Ureter (tissue), 1 donor: ENCODE measurements at regions not wholly inside any gene's neighbourhood (a gene's known extent, or its start where the extent isn't known, plus 50 kb on each side); places are given as distances from the start of the nearest gene placed in this dataset.

Source experiments
- DNase-seq: peaks from one replicate; pipeline ENCODE4 v3.0.0-alpha.2; 2020; ENCODE audit warnings: low spot score
- donor health status: DM: yes; HTN: yes; CAD: no.

DNA sequence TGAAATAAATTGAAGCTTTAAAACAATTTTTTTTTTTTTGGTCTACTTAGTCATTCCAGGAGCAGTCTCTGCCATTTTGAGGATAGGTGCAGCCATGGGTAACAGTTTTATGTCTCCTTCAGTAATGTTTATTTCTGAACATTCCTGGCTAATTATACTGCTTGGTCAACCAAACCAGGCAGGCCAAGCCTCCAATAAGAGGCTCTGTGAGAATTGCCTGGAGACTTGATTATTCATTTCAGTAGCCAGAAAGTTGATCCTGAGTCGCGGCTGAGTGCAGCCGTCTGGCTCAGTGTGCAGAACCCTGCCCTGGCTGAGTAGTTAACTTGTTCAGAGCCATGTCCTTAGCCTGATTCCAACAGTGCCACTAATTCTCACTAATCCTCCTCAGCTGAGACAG is 364.0 kb upstream of the FAT3 start:
- no peak for DNase-seq

DNA sequence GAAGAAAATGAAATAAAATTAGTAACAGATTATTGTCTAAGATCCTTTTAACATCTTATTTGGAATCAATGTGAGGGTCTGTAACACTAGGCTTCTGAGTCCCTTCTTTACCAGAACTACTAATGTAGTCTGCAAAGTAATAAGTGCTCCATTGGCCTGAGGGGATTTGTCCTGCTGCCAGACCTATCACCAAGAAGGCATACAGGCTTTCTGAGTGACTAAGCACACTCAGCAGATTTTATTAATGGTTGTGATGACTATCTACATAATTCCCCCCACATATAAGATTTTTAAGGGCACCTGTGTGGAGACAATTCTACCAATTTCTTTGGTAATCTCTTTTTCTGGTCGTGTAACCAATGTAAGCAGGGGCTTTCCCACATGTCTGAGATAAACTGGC is 365.0 kb upstream of the FAT3 start:
- no peak for DNase-seq

DNA sequence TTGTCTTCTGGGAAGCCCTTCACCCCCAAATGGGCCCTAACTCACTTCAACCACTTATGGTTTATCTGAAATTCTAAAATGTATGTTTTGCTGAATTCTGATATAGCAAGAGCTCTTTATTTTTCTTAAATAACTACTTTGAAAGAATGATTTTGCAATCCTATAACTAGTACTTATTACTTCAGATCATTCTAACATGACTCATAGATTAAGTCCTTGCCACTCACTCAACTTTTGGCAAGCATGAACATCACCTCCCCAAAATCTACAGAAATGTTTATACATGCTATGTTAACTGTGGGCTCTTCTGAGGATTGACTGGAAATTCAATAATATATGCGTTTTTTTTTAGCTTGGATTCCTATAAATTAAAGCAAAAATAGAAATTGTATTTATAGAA is 367.4 kb upstream of the FAT3 start:
- no peak for DNase-seq

DNA sequence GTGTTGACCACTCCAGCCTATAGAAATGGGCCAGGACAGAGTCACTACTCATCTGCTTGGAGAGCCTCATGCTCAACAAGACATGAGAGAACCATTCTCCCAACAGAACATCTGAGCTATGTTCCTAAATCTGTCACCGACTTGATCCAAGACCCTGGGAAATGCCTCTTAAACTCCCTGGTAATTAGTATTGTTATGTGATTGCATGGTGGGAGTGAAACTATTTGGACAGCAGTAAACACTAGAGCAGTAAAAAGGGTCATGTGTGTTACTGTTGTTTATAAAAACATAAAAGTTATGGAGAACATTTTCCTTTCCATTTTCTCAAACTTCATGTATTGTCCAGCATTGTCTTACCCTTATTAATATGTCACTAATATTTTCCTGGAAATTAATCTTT is 369.8 kb upstream of the FAT3 start:
- DNase-seq = no peak

DNA sequence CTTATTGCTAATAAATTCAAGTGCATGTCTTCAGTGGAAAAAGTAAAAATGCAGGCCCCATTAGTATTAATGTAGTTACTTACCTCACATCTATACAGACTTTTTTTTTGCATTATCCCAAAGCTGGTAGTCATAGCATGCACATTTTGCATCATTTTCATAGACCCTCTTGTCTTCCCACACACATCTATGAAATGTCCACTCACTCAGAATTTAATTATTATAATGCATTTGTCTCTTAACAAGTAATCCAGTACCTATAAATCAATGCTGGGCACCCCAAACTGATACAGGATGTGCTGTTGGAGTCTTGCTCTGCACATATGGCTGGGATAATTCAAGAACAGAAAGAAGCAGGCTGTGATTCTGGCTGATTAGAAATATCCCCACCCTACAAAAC is 370.4 kb upstream of the FAT3 start:
- DNase-seq = no peak

DNA sequence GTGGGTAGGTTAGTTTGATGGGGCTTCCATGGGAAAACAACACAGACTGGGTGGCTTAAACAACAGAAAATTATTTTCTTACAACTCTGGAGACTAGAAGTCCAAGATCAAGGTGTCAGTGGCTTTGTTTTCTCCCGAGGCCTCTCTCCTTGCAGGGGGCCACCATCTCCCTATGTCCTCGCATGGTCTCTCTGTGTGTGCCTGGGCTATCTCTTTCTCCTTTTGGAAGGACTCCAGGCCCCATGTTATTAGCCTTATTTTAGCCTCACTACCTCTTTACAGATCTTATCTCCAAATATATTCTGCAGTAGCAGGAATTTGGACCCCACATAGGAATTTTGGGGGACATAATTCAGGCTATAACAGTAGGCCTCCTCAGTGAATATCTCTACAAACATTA is 372.7 kb upstream of the FAT3 start:
- DNase-seq = no peak

DNA sequence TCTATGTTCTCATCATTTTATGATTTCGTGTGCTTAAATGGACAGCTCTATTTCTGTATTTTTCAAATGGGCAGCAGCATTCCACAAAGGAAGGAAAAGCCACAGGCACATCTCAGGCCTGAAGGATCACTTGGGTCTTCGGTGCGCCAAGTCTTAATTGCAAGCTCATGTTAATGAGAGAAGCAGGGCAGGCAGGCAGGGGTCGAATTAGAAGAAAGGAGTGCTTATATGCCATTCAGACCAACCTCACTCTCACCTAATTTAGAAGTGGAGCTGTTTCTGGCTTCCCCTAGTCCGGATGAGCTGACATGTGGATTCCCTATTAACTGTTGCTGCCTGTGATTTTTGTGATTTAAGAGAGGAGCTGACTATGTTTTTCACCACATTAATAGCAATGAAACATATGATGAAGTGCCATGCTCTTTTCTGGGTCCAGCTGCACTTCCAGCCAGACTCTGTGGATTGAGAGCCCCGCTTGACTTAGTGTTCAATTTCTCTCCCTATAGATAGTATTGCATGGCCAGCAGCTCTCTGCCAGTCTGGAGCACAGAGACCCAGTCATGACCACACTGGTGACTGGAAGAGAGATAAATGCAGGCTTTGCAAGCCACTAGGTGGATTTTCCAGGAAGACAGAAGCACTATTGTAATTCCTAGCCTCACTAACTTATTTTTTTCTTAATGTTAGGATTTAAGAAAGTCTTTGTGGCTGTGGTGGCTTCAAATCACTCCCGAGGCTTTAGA is 373.9 kb upstream of the FAT3 start:
- DNase-seq = no peak

DNA sequence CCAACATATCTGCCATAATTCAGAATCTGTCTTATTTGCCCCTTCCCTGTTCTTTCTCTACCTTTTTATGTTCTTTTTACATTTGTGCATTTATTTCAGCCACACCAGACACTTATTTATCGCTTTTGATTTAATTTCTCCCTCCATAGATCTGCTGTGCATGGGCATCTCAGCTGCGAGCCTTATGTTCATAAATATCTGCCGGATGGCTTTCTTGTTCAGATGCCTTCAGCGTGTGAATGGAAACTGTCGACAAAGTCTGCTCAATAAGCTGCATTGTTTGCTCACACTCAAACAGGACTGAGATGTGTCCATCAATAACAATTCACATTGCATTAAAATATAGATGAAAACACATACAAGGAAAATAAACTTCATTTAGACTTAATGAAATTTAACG is 374.6 kb upstream of the FAT3 start:
- no peak for DNase-seq

DNA sequence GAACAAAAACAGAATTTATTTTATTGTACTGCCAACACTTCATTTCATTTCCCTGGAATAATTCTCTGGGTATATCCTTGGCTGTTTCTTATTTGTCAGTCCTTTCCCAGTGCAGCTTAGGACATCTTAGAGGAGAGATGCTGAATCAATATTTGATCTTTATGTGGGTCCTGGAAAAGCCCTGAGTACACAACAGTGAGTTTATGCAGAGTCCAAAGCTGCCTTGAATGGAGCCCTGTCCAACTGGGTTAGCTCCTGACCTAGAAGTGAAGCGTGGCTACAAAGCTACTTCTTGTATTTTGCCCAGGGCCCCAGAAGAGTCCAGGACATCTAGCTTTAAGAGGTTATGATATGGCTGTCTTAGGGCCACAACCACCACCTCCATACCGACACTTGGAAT is 378.0 kb upstream of the FAT3 start:
- no peak for DNase-seq

DNA sequence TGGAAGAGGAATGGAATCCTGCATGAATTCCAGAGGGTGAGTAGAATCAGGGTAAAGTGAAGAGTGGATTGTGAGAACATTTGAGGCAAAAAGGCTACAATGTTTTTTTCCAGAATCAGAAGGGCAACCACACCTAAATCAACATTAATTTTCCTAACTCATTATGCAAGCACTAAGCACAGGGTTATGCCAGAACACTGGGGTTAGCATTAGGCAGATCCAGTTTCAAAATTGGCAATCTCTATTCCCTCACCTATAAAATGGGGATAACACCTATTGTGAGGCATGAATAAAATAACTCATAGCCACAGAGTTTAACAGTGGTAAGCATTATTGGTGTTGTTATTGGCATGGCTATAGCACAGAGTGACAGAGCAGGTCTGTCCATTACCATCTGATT is 378.6 kb upstream of the FAT3 start:
- no peak for DNase-seq

DNA sequence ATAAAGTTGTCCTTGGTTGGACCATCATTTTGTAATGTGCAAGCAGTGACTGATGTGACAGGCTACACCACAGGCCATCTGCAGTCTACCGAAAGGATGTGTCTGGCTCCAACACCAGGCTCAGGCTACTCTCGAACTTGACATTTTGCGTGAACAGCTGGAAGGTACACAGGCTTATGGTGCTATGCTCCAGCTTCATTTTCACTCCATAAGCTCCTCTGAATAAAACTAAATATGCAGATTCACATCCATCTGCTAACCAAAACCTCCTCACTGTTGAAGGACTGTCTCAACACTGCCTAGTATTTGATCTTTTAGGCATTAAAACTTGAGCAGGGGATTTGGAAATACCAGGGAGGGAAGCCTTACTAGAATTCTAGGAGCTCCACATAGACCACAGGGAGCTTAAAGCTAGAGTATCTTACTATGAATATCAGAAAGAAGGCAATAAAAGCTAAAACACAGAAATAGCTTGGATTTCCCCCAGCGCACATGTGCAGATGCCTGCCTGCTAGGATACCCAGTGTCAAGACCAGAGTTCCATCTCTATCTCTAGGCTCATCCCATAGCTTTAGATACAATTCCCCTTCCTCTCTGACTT is 383.9 kb upstream of the FAT3 start:
- DNase-seq = no peak

DNA sequence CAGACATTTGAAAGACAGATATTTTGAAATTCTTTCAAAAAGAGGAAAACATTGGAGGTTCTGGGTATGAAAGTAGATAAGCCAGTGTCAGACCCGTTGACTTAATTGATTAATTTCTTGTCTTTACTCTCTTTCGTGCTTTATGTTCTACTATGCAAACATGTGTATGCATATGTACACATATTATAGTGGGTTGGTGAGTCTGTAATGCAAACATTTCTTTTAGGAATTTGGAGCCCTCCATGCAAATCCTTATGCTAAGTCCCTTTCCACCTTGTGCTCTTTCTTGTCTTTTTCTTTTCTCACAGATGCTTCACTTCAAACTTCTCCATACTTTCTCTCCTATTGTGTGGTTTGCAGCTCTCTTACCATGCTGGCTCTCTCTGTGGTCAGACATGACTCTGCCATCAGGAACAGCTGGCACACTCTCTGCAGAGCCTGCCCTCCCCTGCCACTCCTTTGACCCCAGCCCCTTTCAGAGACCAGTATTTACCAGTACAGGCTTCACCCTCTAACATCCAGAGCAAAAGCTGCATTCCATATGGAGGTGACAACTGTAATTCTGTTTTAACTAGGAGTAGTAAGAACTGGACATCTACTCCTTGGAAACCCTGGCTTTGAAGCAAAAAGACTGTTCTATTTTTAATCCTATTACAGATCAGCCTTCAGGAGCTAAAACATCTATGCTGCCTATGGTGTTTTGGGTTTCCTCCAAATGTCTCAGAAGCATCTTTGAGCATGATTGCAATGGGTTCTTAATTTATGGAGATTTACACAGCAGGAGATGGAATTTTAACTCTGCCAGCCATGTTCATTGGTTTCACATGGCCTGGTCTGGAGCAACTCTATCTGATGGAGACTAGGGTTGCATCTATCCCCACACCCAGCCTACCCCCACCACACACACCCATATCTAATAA is 386.9 kb upstream of the FAT3 start:
- no peak for DNase-seq

DNA sequence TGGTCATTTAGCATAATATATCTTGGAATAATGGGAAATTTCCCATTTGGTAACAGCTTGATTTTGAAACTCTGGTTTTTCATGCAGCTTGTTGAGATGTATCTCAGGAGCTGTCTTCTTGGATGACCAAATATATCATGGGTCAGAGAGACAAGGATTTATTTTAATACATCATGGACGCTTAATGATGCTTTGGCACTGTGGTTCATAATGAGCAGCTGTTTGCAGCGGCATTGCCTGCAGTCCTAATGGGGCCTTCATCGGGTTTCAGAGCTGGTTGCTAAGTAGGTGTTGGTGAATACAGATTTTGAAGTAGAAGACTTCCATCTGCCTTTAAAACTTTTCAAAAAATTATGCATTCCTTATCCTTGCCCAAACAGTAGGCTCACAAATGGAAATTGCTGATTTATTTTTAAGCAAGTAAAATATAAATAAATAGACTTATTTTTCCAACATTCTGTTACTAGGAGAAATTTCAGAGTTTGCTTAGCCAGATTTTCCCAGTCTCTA is 389.5 kb upstream of the FAT3 start:
- no peak for DNase-seq

DNA sequence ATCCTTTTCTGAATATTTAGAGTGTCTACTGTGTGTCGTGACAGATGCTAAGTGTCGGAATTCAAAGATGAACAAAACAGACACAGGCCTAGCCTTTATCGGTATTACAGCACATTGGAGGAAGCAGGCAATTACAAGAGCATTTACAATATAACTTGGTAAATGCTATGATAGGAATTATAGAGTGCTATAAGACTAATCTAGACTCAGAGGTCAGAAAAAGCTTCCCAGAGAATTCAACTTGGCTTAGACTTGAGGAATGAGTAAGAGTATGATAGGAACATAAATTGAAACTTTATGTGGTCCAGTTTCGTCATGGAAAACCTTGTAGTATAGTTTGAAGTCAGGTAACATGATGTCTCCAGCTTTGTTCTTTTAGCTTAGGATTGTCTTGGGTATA is 395.7 kb upstream of the FAT3 start:
- DNase-seq = no peak

DNA sequence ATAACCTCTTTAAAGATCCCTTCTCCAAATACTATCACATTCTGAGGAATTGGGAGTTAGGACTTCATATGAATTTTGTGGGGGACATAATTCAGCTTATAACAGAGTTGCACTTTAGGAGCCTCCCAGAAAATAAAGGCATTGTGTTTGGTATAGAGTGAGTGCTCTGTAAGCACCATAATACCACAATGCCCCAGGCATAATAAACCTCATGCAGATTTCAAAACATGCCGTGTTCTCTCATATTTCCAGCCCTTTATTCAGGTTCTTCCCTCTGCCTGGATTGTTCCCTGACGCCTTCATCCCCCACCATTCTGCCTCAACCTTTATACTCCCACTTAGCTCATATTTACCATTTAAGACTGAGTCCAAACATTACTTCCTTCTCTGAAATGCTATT is 398.8 kb upstream of the FAT3 start:
- DNase-seq = no peak

DNA sequence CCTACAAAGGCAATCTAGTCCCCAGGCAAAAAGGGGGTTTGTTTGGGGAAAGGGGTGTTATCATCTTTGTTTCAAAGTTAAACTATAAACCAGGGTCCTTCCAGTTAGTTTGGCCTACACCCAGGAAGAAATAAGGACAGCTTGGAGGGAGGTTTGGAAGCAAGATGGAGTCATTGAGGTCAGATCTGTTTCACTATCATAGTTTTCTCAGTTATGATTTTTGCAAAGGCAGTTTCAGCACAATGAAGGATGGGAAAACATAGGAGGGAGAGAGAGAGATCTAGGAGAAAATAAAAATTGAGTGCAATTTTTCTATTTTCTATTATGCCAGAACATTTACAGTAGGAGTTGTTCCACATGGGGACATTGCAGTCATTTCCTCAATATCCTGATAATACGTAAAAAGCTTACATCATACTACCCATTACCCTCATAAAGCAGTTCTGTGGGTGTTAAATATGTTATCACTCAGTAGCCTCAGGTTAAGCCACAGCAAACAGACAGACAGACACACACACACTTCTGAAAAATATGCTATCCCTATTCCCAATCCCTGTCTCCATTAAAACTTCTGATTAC is 401.3 kb upstream of the FAT3 start:
- DNase-seq = no peak

DNA sequence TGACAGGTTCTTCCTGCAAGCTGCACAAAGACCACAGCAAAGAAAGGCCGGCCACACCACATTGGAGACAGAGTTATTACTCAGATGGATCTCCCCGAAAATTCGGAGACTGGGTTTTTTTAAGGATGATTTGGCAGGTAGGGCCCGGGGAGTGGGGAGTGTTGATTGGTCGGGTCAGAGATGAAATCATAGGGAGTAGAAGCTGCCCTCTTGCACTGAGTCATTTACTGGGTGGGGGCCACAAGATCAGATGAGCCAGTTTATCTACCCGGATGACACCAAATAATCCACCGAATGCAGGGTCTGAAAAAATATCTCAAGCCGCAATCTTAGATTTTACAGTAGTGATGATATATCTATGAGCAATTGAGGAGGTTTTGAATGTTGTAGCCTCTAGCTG is 401.8 kb upstream of the FAT3 start:
- no peak for DNase-seq

DNA sequence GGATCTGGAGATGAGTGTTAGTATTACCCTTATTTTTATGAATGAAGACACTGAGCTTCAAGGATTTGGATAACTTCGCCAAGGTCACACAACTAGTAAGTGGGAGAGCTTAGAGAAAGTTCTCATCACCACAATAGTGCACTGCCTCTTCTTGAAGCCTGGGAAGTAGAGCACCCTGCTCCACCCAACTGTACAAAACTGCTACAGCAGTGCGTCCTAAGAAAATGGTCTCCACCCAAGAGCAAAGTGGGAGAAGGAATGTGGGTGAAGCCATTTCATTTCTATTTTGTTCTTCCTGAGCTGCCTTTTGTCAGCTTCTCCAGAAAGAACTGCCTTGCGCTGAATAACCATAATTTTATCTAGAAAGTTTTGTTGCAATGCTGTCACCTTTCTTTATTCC is 403.9 kb upstream of the FAT3 start:
- no peak for DNase-seq

DNA sequence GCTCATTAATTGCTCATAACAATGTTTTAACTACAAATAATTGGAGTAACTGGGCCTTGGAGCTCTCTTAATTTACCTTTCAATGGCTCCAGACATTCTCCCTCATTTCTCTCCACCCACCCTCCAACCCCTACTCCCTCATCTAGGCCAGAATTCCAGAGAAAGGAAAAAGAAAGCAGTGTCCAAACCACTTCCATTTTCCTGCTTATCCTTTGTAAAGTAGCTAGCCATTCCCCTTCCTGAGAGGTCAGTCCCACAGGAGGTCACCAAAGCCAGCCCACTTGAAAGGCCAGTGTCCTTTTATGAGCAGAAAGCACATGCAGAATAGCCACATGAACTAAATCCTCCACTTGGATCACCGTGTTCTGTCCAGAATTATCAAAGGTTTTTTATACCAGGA is 404.8 kb upstream of the FAT3 start:
- DNase-seq = no peak

DNA sequence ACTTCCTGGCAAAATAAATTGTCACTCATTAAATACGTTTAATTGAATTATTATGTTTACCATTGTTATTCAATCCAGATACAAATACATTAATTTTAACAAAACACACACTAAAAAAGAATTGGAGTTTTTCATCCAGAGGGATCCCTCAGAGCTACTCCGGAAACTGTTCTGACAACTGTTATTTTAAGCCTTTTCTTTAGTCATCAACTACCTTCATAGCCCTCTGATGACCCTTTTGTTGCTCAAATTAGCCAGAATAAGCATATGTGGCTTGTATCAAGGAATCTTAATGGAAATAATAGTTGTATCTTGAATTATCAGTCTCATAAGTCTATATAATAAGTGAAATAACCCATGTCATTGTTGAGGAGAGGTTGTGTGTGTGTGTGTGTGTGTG is 405.4 kb upstream of the FAT3 start:
- DNase-seq = no peak

DNA sequence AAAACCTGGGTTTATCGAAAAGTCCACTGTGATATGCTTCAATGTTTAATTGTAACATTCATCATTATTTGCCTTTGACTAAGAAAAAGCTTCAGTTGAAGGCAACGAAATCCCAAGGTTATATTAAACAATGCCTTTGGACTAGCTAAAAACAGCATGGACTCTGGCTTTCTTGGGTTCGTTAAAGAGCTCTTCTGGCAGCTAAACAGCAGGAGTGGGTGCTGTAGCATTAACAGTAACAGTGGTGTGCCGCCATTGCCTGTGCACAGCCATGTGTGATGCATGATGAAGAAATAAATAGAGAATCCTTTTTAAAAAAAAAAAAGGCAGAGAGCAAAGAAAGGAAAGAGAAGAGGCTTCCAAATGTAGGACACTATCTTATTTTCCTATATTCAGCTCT is 406.6 kb upstream of the FAT3 start:
- DNase-seq = no peak

DNA sequence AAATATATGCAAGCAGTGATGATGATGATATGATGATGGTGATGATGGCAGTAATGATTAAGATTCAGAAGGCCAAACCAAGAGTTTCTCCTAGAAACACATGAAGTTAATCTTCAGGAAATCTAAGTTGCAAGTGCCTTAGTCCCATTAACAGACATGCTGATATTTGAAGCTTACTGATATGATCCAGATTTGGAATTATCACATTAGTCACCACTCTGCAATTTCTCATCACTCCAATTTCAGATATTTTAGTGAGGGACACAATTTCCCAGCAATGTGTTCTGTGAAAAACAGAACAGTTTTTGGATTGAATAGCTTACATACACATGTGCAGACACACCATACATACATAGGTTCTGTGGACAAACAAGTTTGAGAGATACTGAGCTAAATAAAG is 411.4 kb upstream of the FAT3 start:
- no peak for DNase-seq
